ENCODE measurements at regions not wholly inside any gene's neighbourhood (a gene's known extent, or its start where the extent isn't known, plus 50 kb on each side); places are given as distances from the start of the nearest gene placed in this dataset.

GRCh38 chr5:167481345-167481744 is 810.1 kb upstream of the WWC1 start:
- TF ChIP-seq EZH2 (IDR thresholded peaks at IDR 0.05; ENCODE audit: borderline replicate concordance, low read depth, low read length, severe bottlenecking) (no peak), FOS (IDR thresholded peaks at IDR 0.05; ENCODE audit: borderline replicate concordance, insufficient read depth, low read length) (no peak)

Data from endothelial cell of umbilical vein (primary cell).